GM23338 (cell line): ENCODE measurements at regions not wholly inside any gene's neighbourhood (a gene's known extent, or its start where the extent isn't known, plus 50 kb on each side); places are given as distances from the start of the nearest gene placed in this dataset.

Experiments
- ATAC-seq: fragments of 200-7000 bp; cut with Tn5 transposase; 3 replicates; pipeline ENCODE4 v1.9.1; 2020
- DNase-seq: peaks from one replicate; pipeline ENCODE4 v3.0.0-alpha.2; 2015; ENCODE audit warnings: low spot score
- H2AFZ ChIP-seq: fragments of 200-600 bp; sonication (generic); 2 replicates; pipeline ENCODE4 v1.8.0; 2016; ENCODE audit warnings: antibody characterized with exemption, mild to moderate bottlenecking, moderate library complexity
- H3F3A ChIP-seq: fragments of 200-600 bp; sonication (generic); replicated peaks from 2 replicates; pipeline ENCODE4 v1.8.0; 2017; ENCODE audit warnings: antibody characterized with exemption, mixed run types, low read depth
- H3K27ac ChIP-seq: fragments of 200-600 bp; sonication (generic); 2 replicates; pipeline ENCODE4 v1.6.1; 2016; ENCODE audit warnings: low read depth
- H3K27me3 ChIP-seq: fragments of 200-600 bp; sonication (generic); 2 replicates; pipeline ENCODE4 v1.8.0; 2016; ENCODE audit warnings: mild to moderate bottlenecking, mixed run types, moderate library complexity; ENCODE audit not compliant: insufficient read depth
- H3K36me3 ChIP-seq: fragments of 200-600 bp; sonication (generic); 2 replicates; pipeline ENCODE4 v1.8.0; 2016; ENCODE audit warnings: mild to moderate bottlenecking; ENCODE audit not compliant: insufficient read depth
- H3K4me1 ChIP-seq: fragments of 200-600 bp; sonication (generic); 2 replicates; pipeline ENCODE4 v1.8.0; 2016; ENCODE audit warnings: mild to moderate bottlenecking, moderate library complexity; ENCODE audit not compliant: insufficient read depth
- H3K4me2 ChIP-seq: fragments of 200-600 bp; sonication (generic); 2 replicates; pipeline ENCODE4 v1.7.1; 2017; ENCODE audit warnings: mixed run types
- H3K4me3 ChIP-seq: fragments of 200-600 bp; sonication (generic); 2 replicates; pipeline ENCODE4 v1.6.1; 2016; ENCODE audit warnings: mixed run types
- H3K79me2 ChIP-seq: fragments of 200-600 bp; sonication (generic); replicated peaks from 2 replicates; pipeline ENCODE4 v1.8.0; 2017; ENCODE audit warnings: mild to moderate bottlenecking; ENCODE audit not compliant: insufficient read depth
- H3K9me2 ChIP-seq: fragments of 200-600 bp; sonication (generic); 2 replicates; pipeline ENCODE4 v1.8.0; 2017; ENCODE audit not compliant: insufficient read depth
- H4K20me1 ChIP-seq: fragments of 200-600 bp; sonication (generic); replicated peaks from 2 replicates; pipeline ENCODE4 v1.8.0; 2017; ENCODE audit warnings: mild to moderate bottlenecking; ENCODE audit not compliant: insufficient read depth
- H3K27ac Mint-ChIP-seq: 2 replicates; pipeline ENCODE4 v1.8.0; 2020; ENCODE audit warnings: inconsistent platforms, mild to moderate bottlenecking, moderate library complexity, mixed read lengths
- H3K27me3 Mint-ChIP-seq: 3 replicates; pipeline ENCODE4 v1.8.0; 2022; ENCODE audit warnings: low read depth, mild to moderate bottlenecking, moderate library complexity, mixed read lengths, inconsistent platforms; ENCODE audit not compliant: insufficient read depth, poor library complexity
- H3K36me3 Mint-ChIP-seq: 3 replicates; pipeline ENCODE4 v1.8.0; 2021; ENCODE audit warnings: low read depth, mild to moderate bottlenecking, inconsistent platforms, moderate library complexity, mixed read lengths
- H3K4me1 Mint-ChIP-seq: 3 replicates; pipeline ENCODE4 v1.8.0; 2020; ENCODE audit warnings: mild to moderate bottlenecking, inconsistent platforms, mixed read lengths
- H3K4me3 Mint-ChIP-seq: 3 replicates; pipeline ENCODE4 v1.8.0; 2021; ENCODE audit warnings: moderate library complexity, mild to moderate bottlenecking, inconsistent platforms, mixed read lengths
- H3K9me3 Mint-ChIP-seq: 3 replicates; pipeline ENCODE4 v1.8.0; 2020; ENCODE audit warnings: moderate library complexity, mild to moderate bottlenecking, inconsistent platforms, mixed read lengths
- CREB1 ChIP-seq: fragments of 250-450 bp; sonication (Bioruptor Pico); IDR thresholded peaks from 2 replicates; pipeline ENCODE4 v1.5.0; 2020; ENCODE audit warnings: low read depth, mild to moderate bottlenecking, moderate library complexity
- CTCF ChIP-seq, 2 experiments: fragments of 200-600 bp in 1 of 2; sonication (generic) in 1 of 2; conservative IDR thresholded peaks; 2 replicates each; pipeline versions ENCODE4 v1.5.1 to v1.6.1; 2016 to 2017; ENCODE audit warnings: antibody characterized with exemption in 2 of 2, low read depth in 2 of 2, mild to moderate bottlenecking in 2 of 2, moderate library complexity in 1 of 2
- ETS1 ChIP-seq: IDR thresholded peaks from 2 replicates; pipeline ENCODE4 v1.6.1; 2016; ENCODE audit warnings: antibody characterized with exemption
- EZH2 ChIP-seq: fragments of 200-600 bp; sonication (generic); IDR thresholded peaks from one replicate; pipeline ENCODE4 v1.8.0; 2017; ENCODE audit warnings: antibody characterized with exemption, mild to moderate bottlenecking, low read depth; ENCODE audit not compliant: unreplicated experiment
- EZH2phosphoT487 ChIP-seq: fragments of 200-600 bp; sonication (generic); IDR thresholded peaks from one replicate; pipeline ENCODE4 v1.8.1; 2018; ENCODE audit warnings: antibody characterized with exemption; ENCODE audit not compliant: unreplicated experiment
- JUNB ChIP-seq: IDR thresholded peaks from one replicate; pipeline ENCODE4 v1.6.1; 2016; ENCODE audit warnings: antibody characterized with exemption; ENCODE audit not compliant: unreplicated experiment
- POLR2AphosphoS5 ChIP-seq: IDR thresholded peaks from 2 replicates; pipeline ENCODE4 v1.6.1; 2016; ENCODE audit warnings: antibody characterized with exemption, low read depth
- ZNF331 ChIP-seq: fragments of 250-450 bp; sonication (Bioruptor Pico); IDR thresholded peaks from 2 replicates; pipeline ENCODE4 v1.5.0; 2020; ENCODE audit warnings: low read depth, mild to moderate bottlenecking, moderate library complexity
- ZNF462 ChIP-seq: fragments of 250-450 bp; sonication (Bioruptor Pico); IDR thresholded peaks from 2 replicates; pipeline ENCODE4 v1.5.0; 2020; ENCODE audit warnings: mild to moderate bottlenecking, moderate library complexity

- Histone ChIP-seq H3K9me2 (peaks cover 1% of the 10 kb centered on the region; the same call in 1 of the 2 replicates), H3K27ac (no peak overlapping the region), H3F3A (no peaks in the 10 kb centered on the region), H3K27me3 (no peaks in the 10 kb centered on the region), H3K36me3 (no peaks in the 10 kb centered on the region), H3K79me2 (no peaks in the 10 kb centered on the region), H4K20me1 (no peaks in the 10 kb centered on the region), H3K4me3 (no peak overlapping the region), H2AFZ (no peak overlapping the region), H3K4me2 (no peak overlapping the region), H3K4me1 (no peaks in the 10 kb centered on the region)
- H3K36me3 Mint-ChIP-seq, result no peaks in the 10 kb centered on the region
- no peak for ATAC-seq
- H3K4me3 Mint-ChIP-seq, result no peak overlapping the region
- no peak for DNase-seq
- peaks cover 6% of the 10 kb centered on the region; the same call in 2 of the 3 replicates for H3K4me1 Mint-ChIP-seq
- peaks cover 2% of the 10 kb centered on the region; the same call in 2 of the 3 replicates for H3K9me3 Mint-ChIP-seq
- H3K27me3 Mint-ChIP-seq, result no peaks in the 10 kb centered on the region
- TF ChIP-seq CTCF (conservative IDR thresholded peaks at IDR 0.05; ENCODE audit: low read depth in 2 of 2) (no peak), EZH2phosphoT487 (no peak)
- no peak overlapping the region for H3K27ac Mint-ChIP-seq
Measured at GRCh38 chr5:158302029-158302428, 443.1 kb upstream of the CLINT1 start.

- Mint-ChIP-seq H3K36me3 (no peaks in the 10 kb centered on the region), H3K4me1 (peaks cover 6% of the 10 kb centered on the region; the same call in 2 of the 3 replicates), H3K27me3 (no peaks in the 10 kb centered on the region), H3K27ac (no peak overlapping the region), H3K4me3 (no peak overlapping the region), H3K9me3 (peaks cover 4% of the 10 kb centered on the region; the same call in 2 of the 3 replicates)
- Histone ChIP-seq H3K4me3 (no peak overlapping the region), H3K4me2 (no peak overlapping the region), H3K4me1 (no peaks in the 10 kb centered on the region), H3K9me2 (no peaks in the 10 kb centered on the region), H2AFZ (no peak overlapping the region), H3K27ac (no peak overlapping the region), H3F3A (no peaks in the 10 kb centered on the region), H3K36me3 (no peaks in the 10 kb centered on the region), H3K79me2 (no peaks in the 10 kb centered on the region), H3K27me3 (no peaks in the 10 kb centered on the region), H4K20me1 (no peaks in the 10 kb centered on the region)
- no peak for ATAC-seq
- DNase-seq, result no peak
- TF ChIP-seq EZH2 (no peak), CREB1 (CRISPR knock-in tag) (no peak), CTCF (conservative IDR thresholded peaks at IDR 0.05; ENCODE audit: low read depth in 2 of 2) (no peak), POLR2AphosphoS5 (no peak), ETS1 (no peak), ZNF462 (CRISPR knock-in tag) (no peak), JUNB (no peak), ZNF331 (CRISPR knock-in tag) (no peak)
Measured at GRCh38 chr5:158301186-158301585, 442.2 kb upstream of the CLINT1 start.
